ENCODE measurements at regions not wholly inside any gene's neighbourhood (a gene's known extent, or its start where the extent isn't known, plus 50 kb on each side); places are given as distances from the start of the nearest gene placed in this dataset.
"Not testable (repeated sequence)": the region's sequence is repeated elsewhere in the genome, so short reads cannot be mapped to it uniquely, and the experiment has no call there.

DNA sequence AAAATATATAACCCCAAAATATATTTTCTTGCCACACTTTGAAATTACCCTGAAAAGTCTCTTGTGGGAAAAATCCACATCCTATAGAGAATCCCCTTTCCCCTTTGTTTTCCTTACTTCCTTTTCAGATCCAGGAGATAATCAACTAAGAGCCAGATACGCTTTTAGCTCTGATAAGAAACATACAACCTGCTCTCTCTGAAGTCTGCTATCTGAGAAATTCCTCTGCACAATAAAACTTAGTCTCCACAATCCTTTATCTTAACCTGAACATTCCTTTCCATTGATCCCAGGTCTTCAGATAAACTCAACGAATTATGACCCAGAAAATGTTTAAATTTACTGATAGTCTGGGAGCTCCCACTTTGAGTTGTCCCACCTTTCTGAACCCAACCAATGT lies 233.4 kb upstream of the SETMAR start:
- DNase-seq, result no peak
- TF ChIP-seq POLR2A (IDR thresholded peaks at IDR 0.05) (no peak), POLR2AphosphoS5 (IDR thresholded peaks at IDR 0.05) (no peak), EP300 (IDR thresholded peaks at IDR 0.05) (no peak)
- TF ChIP-seq, protein P1, sequence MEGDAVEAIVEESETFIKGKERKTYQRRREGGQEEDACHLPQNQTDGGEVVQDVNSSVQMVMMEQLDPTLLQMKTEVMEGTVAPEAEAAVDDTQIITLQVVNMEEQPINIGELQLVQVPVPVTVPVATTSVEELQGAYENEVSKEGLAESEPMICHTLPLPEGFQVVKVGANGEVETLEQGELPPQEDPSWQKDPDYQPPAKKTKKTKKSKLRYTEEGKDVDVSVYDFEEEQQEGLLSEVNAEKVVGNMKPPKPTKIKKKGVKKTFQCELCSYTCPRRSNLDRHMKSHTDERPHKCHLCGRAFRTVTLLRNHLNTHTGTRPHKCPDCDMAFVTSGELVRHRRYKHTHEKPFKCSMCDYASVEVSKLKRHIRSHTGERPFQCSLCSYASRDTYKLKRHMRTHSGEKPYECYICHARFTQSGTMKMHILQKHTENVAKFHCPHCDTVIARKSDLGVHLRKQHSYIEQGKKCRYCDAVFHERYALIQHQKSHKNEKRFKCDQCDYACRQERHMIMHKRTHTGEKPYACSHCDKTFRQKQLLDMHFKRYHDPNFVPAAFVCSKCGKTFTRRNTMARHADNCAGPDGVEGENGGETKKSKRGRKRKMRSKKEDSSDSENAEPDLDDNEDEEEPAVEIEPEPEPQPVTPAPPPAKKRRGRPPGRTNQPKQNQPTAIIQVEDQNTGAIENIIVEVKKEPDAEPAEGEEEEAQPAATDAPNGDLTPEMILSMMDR (IDR thresholded peaks at IDR 0.05), result no peak
- intact Hi-C loops (cut with DNase I), result no loop called here
- Histone ChIP-seq H3K27me3 (no peaks in the 10 kb centered on the region), H3K4me1 (no peaks in the 10 kb centered on the region), H3K4me3 (no peak overlapping the region), H3K27ac (no peak overlapping the region), H3K36me3 (no peaks in the 10 kb centered on the region), H3K9me3 (no peaks in the 10 kb centered on the region)
- WGBS, 2 donors, result 43 to 62% methylated on average over 2 of the region's 2 CpGs

DNA sequence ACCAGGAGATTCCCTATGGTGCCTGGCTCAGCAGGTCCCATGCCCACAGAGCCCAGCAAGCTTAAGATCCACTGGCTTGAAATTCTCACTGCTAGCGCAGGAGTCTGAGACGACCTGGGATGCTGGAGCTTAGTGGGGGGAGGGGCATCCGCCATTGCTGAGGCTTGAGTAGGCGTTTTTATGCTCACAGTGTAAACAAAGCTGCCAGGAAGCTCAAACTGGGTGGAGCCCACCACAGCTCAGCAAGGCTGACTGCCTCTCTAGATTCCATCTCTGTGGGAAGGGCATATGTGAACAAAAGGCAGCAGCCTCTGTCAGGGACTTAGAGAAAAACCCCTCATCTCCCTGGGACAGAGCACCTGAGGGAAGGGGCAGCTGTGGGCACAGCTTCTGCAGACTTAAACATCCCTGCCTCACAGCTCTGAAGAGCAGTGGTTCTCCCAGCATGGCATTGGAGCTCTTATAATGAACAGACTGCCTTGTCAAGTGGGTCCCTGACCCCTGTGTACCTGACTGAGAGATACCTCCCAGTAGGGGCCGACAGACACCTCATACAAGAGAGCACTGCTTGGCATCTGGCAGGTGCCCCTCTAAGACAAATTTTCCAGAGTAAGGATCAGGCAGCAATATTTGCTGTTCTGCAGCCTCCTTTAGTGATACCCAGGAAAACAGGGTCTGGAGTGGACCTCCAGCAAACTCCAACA lies 231.5 kb upstream of the SETMAR start:
- Histone ChIP-seq H3K27ac (no peak overlapping the region), H3K9me3 (peaks cover 0 to 6% (median 3%) of the 10 kb centered on the region in 4 donors), H3K4me1 (no peaks in the 10 kb centered on the region), H3K4me3 (no peak overlapping the region), H3K36me3 (no peaks in the 10 kb centered on the region), H3K27me3 (no peaks in the 10 kb centered on the region)
- WGBS, 2 donors, result 45 to 48% methylated on average over 5 of the region's 5 CpGs
- intact Hi-C loops (cut with DNase I), result no loop called here
- TF ChIP-seq, protein P1 (IDR thresholded peaks at IDR 0.05), result no peak
- TF ChIP-seq EP300 (IDR thresholded peaks at IDR 0.05), result no peak
- no peak for DNase-seq

DNA sequence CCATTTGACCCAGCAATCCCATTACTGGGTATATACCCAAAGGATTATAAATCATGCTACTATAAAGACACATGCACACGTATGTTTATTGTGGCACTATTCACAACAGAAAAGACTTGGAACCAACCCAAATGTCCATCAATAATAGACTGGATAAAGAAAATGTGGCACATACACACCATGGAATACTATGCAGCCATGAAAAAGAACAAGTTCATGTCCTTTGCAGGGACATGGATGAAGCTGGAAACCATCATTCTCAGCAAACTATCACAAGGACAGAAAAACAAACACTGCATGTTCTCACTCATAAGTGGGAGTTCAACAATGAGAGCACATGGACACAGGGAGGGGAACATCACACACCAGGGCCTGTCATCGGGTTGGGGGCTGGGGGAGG lies 225.9 kb upstream of the SETMAR start:
- H3K27me3 ChIP-seq; H3K4me3 ChIP-seq; H3K9me3 ChIP-seq; H3K27ac ChIP-seq; intact Hi-C loops (cut with DNase I); H3K4me1 ChIP-seq; H3K36me3 ChIP-seq; DNase-seq: not testable (repeated sequence)
- 86 to 93% methylated on average over 2 of the region's 2 CpGs for WGBS, 2 donors

DNA sequence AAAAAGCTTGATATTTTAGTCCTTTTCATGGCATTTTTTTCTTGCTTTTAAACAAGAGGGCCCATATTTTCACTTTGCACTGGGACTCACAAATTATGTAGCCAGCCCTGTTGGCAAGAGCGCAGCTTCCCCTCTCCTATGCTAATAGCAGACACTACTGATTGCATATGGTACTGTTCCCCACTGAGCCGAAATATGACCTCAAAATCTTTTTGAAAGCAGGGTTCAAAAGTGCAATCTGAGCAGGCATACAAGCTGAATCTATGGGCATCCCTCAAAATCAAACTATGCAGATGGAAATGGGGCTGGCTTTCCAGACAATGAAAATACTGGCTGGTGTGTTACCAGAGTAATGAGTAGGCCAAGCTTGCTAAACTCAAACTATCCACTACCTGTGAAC lies 225.2 kb upstream of the SETMAR start:
- 91 to 92% methylated on average over 2 of the region's 2 CpGs for WGBS, 2 donors

DNA sequence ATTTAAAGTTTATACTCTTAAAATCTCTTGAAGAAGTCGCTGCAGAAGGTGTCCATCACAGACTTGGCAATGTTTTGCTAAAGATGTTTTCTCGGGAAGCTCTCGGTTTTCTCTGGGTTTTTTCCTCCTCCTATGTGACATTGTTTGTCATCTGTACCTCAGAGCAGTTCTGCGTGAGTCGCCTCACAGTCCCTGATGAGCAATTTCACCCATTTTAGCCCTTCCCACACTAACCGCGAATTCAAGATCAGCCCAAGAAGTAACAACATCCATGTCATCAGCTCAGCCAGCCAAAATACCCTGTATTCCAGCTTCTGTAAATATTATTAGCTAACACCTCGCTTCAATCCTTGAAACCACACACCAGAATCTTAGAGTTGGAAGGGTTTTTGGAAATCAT lies 224.3 kb upstream of the SETMAR start:
- no peak overlapping the region for H3K4me3 ChIP-seq
- H3K36me3 ChIP-seq, result no peaks in the 10 kb centered on the region
- H3K27ac ChIP-seq, result no peak overlapping the region
- WGBS, 2 donors, result 84 to 85% methylated on average over 8 of the region's 8 CpGs
- H3K4me1 ChIP-seq, result no peaks in the 10 kb centered on the region
- intact Hi-C loops (cut with DNase I), result no loop called here
- TF ChIP-seq, protein P1 (IDR thresholded peaks at IDR 0.05), result no peak
- TF ChIP-seq POLR2AphosphoS5 (IDR thresholded peaks at IDR 0.05) (no peak), EP300 (IDR thresholded peaks at IDR 0.05) (no peak), POLR2A (IDR thresholded peaks at IDR 0.05) (no peak)
- H3K9me3 ChIP-seq, result peaks cover 0 to 6% (median 3%) of the 10 kb centered on the region in 4 donors
- H3K27me3 ChIP-seq, result no peaks in the 10 kb centered on the region
- no peak for DNase-seq

More for the DNA sequence above, 225.2 kb upstream of the SETMAR start:
- H3K4me3 ChIP-seq, result no peak overlapping the region
- no peak for TF ChIP-seq POLR2A (IDR thresholded peaks at IDR 0.05)
- TF ChIP-seq, protein P1 (IDR thresholded peaks at IDR 0.05), result no peak
- no peak for TF ChIP-seq POLR2AphosphoS5 (IDR thresholded peaks at IDR 0.05)
- no peak for TF ChIP-seq EP300 (IDR thresholded peaks at IDR 0.05)
- DNase-seq, result no peak
- no peaks in the 10 kb centered on the region for H3K27me3 ChIP-seq
- no peaks in the 10 kb centered on the region for H3K36me3 ChIP-seq
- intact Hi-C loops (cut with DNase I), result no loop called here
- H3K27ac ChIP-seq, result no peak overlapping the region
- no peaks in the 10 kb centered on the region for H3K4me1 ChIP-seq
- peaks cover 0 to 6% (median 3%) of the 10 kb centered on the region in 4 donors for H3K9me3 ChIP-seq
